ENCODE measurements at regions not wholly inside any gene's neighbourhood (a gene's known extent, or its start where the extent isn't known, plus 50 kb on each side); places are given as distances from the start of the nearest gene placed in this dataset.

DNA sequence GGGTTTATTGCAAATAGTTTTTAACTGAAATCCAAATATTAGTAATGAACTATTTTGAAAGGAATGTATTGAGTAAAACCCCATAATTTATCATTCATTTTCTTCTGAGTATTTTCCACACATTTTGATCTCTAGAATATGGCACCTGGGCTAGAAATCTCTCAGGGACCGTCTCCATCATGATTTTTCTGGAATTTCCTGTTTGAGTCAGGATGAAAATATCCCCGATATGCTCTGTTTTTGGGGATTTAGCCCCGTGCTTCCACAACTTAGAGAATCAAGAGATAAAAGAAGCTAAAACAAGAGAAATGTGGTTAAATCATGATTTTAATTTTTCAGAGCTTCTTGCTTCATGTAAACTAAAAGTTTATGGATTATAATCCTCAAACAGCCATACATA is 114.2 kb downstream of the SPCS3 start:
- H2AFZ ChIP-seq (ENCODE audit: low read length), result no peak overlapping the region
- TF ChIP-seq CREB1 (IDR thresholded peaks at IDR 0.05) (no peak), CREB1 (CRISPR knock-in tag; IDR thresholded peaks at IDR 0.05) (no peak), ZNF34 (CRISPR knock-in tag; IDR thresholded peaks at IDR 0.05; ENCODE audit: borderline replicate concordance) (no peak), KDM1A (CRISPR knock-in tag; IDR thresholded peaks at IDR 0.05) (no peak), ZNF205 (CRISPR knock-in tag; IDR thresholded peaks at IDR 0.05) (no peak), ZKSCAN5 (CRISPR knock-in tag; IDR thresholded peaks at IDR 0.05) (no peak), ZNF891 (CRISPR knock-in tag; IDR thresholded peaks at IDR 0.05) (no peak), TOE1 (CRISPR knock-in tag; IDR thresholded peaks at IDR 0.05) (no peak), SUZ12 (IDR thresholded peaks at IDR 0.05; ENCODE audit: low read depth, low read length) (no peak), ONECUT2 (CRISPR knock-in tag; IDR thresholded peaks at IDR 0.05) (no peak), TEAD3 (CRISPR knock-in tag; optimal IDR thresholded peaks at IDR 0.05; ENCODE audit: borderline replicate concordance) (no peak), KDM2A (CRISPR knock-in tag; IDR thresholded peaks at IDR 0.05; ENCODE audit: borderline replicate concordance, low read depth) (no peak), ZSCAN12 (CRISPR knock-in tag; IDR thresholded peaks at IDR 0.05) (no peak), MTF2 (CRISPR knock-in tag; IDR thresholded peaks at IDR 0.05; ENCODE audit: borderline replicate concordance) (no peak)
- TF ChIP-seq, protein P1, sequence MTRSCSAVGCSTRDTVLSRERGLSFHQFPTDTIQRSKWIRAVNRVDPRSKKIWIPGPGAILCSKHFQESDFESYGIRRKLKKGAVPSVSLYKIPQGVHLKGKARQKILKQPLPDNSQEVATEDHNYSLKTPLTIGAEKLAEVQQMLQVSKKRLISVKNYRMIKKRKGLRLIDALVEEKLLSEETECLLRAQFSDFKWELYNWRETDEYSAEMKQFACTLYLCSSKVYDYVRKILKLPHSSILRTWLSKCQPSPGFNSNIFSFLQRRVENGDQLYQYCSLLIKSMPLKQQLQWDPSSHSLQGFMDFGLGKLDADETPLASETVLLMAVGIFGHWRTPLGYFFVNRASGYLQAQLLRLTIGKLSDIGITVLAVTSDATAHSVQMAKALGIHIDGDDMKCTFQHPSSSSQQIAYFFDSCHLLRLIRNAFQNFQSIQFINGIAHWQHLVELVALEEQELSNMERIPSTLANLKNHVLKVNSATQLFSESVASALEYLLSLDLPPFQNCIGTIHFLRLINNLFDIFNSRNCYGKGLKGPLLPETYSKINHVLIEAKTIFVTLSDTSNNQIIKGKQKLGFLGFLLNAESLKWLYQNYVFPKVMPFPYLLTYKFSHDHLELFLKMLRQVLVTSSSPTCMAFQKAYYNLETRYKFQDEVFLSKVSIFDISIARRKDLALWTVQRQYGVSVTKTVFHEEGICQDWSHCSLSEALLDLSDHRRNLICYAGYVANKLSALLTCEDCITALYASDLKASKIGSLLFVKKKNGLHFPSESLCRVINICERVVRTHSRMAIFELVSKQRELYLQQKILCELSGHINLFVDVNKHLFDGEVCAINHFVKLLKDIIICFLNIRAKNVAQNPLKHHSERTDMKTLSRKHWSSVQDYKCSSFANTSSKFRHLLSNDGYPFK (CRISPR knock-in tag; IDR thresholded peaks at IDR 0.05; ENCODE audit: borderline replicate concordance), result no peak
- TF ChIP-seq, protein P2, sequence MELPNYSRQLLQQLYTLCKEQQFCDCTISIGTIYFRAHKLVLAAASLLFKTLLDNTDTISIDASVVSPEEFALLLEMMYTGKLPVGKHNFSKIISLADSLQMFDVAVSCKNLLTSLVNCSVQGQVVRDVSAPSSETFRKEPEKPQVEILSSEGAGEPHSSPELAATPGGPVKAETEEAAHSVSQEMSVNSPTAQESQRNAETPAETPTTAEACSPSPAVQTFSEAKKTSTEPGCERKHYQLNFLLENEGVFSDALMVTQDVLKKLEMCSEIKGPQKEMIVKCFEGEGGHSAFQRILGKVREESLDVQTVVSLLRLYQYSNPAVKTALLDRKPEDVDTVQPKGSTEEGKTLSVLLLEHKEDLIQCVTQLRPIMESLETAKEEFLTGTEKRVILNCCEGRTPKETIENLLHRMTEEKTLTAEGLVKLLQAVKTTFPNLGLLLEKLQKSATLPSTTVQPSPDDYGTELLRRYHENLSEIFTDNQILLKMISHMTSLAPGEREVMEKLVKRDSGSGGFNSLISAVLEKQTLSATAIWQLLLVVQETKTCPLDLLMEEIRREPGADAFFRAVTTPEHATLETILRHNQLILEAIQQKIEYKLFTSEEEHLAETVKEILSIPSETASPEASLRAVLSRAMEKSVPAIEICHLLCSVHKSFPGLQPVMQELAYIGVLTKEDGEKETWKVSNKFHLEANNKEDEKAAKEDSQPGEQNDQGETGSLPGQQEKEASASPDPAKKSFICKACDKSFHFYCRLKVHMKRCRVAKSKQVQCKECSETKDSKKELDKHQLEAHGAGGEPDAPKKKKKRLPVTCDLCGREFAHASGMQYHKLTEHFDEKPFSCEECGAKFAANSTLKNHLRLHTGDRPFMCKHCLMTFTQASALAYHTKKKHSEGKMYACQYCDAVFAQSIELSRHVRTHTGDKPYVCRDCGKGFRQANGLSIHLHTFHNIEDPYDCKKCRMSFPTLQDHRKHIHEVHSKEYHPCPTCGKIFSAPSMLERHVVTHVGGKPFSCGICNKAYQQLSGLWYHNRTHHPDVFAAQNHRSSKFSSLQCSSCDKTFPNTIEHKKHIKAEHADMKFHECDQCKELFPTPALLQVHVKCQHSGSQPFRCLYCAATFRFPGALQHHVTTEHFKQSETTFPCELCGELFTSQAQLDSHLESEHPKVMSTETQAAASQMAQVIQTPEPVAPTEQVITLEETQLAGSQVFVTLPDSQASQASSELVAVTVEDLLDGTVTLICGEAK (IDR thresholded peaks at IDR 0.05), result no peak
- TF ChIP-seq, protein P2 (CRISPR knock-in tag; IDR thresholded peaks at IDR 0.05), result no peak

More for the DNA sequence above, 114.2 kb downstream of the SPCS3 start:
- ChIA-PET CTCF (ENCODE audit: low intra/inter-chr PET ratio, low total read pairs) (no interaction called here), POLR2A (no interaction called here)
- FAIRE-seq, result no peak
- Histone ChIP-seq H3K36me3 (replicated peaks in 1 of 2; ENCODE audit: control insufficient read depth in 1 of 2, insufficient read depth in 2 of 2, low read length in 2 of 2) (no peaks in the 10 kb centered on the region), H4K20me1 (ENCODE audit: insufficient read depth, low read length) (no peaks in the 10 kb centered on the region), H3K4me2 (ENCODE audit: low read depth, low read length) (no peak overlapping the region), H3K9ac (ENCODE audit: insufficient read depth, low read depth, low read length) (no peak overlapping the region), H3K79me2 (ENCODE audit: insufficient read depth, low read length) (no peaks in the 10 kb centered on the region), H3K4me1 (ENCODE audit: insufficient read depth, low read length) (no peaks in the 10 kb centered on the region), H3K4me3 (replicated peaks in 1 of 3; ENCODE audit: insufficient read depth in 1 of 3, low read depth in 2 of 3, low read length in 3 of 3) (no peak overlapping the region), H3K9me3 (ENCODE audit: low read length) (no peaks in the 10 kb centered on the region), H3K27ac (ENCODE audit: extremely low read length, insufficient read depth, low read length) (no peak overlapping the region), H3K27me3 (ENCODE audit: control insufficient read depth in 1 of 2, insufficient read depth in 2 of 2, low read length in 2 of 2) (no peaks in the 10 kb centered on the region)
- DNase-seq (ENCODE audit: low spot score), result no peak
- intact Hi-C loops (cut with micrococcal nuclease; ENCODE audit: unreplicated experiment), result no loop called here
- no peak for ATAC-seq
- in situ Hi-C loops (cut with HindIII; ENCODE audit: extremely low pct_ligation_motif_present, low pct_unique_long_range_greater_than_20kb), result no loop called here
- 0% methylated on average over 3 of the region's 3 CpGs for WGBS (ENCODE audit: low lambda C conversion rate)
- BruUV-seq (replicated peaks), result no TSS peak
